Stomach (tissue), 8 donors: ENCODE measurements at regions not wholly inside any gene's neighbourhood (a gene's known extent, or its start where the extent isn't known, plus 50 kb on each side); places are given as distances from the start of the nearest gene placed in this dataset.

Experiments
- DNase-seq, 2 donors: peaks; one replicate each; pipeline versions ENCODE4 v3.0.0 to v3.0.0-alpha.2; 2013 to 2019
- H3K27ac ChIP-seq, 5 donors: fragments of 200-600 bp in 4 of 5; sonication (generic) in 4 of 5; one replicate each; pipeline ENCODE4 v1.5.1; 2013 to 2019; ENCODE audit warnings: mild to moderate bottlenecking in 1 of 5, moderate library complexity in 1 of 5
- H3K27me3 ChIP-seq, 3 donors: fragments of 200-600 bp; sonication (generic); one replicate each; pipeline ENCODE4 v1.5.1; 2017 to 2019; ENCODE audit warnings: mixed run types in 1 of 3
- H3K36me3 ChIP-seq, 4 donors: fragments of 200-600 bp; sonication (generic); 1 replicate in 3 of 4; 2 replicates in 1 of 4; pipeline ENCODE4 v1.5.1; 2016 to 2019
- H3K4me1 ChIP-seq, 4 donors: fragments of 200-600 bp; sonication (generic); one replicate each; pipeline ENCODE4 v1.5.1; 2016 to 2019
- H3K4me3 ChIP-seq, 4 donors: fragments of 200-600 bp; sonication (generic) in 3 of 4; one replicate each; pipeline ENCODE4 v1.5.1; 2016 to 2019; ENCODE audit warnings: mild to moderate bottlenecking in 1 of 4
- H3K9me3 ChIP-seq, 4 donors: fragments of 200-600 bp; sonication (generic); one replicate each; pipeline ENCODE4 v1.5.1; 2016 to 2019
- CTCF ChIP-seq, 7 experiments: fragments of 450-650 bp in 4 of 7; fragments of 200-600 bp in 3 of 7; sonication (generic) in 3 of 7; IDR thresholded peaks; one replicate each; pipeline ENCODE4 v1.5.1; 2016 to 2019; ENCODE audit warnings: antibody characterized with exemption in 7 of 7, control low read depth in 2 of 7, mild to moderate bottlenecking in 1 of 7
- EP300 ChIP-seq: sonication (generic); formaldehyde crosslinking; IDR thresholded peaks from one replicate; pipeline ENCODE4 v1.6.1; 2017; ENCODE audit warnings: antibody characterized with exemption
- POLR2A ChIP-seq, 4 donors: fragments of 450-650 bp; IDR thresholded peaks; one replicate each; pipeline ENCODE4 v1.6.1; 2016; ENCODE audit warnings: antibody characterized with exemption in 4 of 4, control low read depth in 2 of 4, mild to moderate bottlenecking in 1 of 4, moderate library complexity in 1 of 4
- POLR2AphosphoS5 ChIP-seq, 3 donors: sonication (generic); formaldehyde crosslinking; IDR thresholded peaks; one replicate each; pipeline ENCODE4 v1.6.1; 2016; ENCODE audit warnings: antibody characterized with exemption in 3 of 3
- WGBS, 5 donors: extraction: QIAGEN DNeasy Blood & Tissue Kit in 3 of 5; methylation state at CpG; one replicate each; pipeline versions ENCODE4 v1.1.5 to v1.1.7; 2013 to 2018; 5-methylcytosine and 5-hydroxymethylcytosine counted together
- intact Hi-C: fragments of 100-400 bp; cut with DNase I; formaldehyde crosslinking; loops from one replicate; pipeline ENCODE4 v1.15.1; 2023; ENCODE audit warnings: low total_unique reads
- donor health status: healthy with polysubstance abuse.
- donor health status: Bipolar disorder and iron deficiency.
- donor health status: healthy.

- H3K4me1 ChIP-seq: peaks cover 0 to 23% (median 6%) of the 10 kb centered on the region in 4 donors
- DNase-seq: peak in 1 of 2 donors; percentile 41
- no peaks in the 10 kb centered on the region for H3K9me3 ChIP-seq
- peak overlapping the region in 4 of 5 donors; percentile 41 to 74 (median 70) for H3K27ac ChIP-seq
- H3K27me3 ChIP-seq: no peaks in the 10 kb centered on the region
- H3K4me3 ChIP-seq: peak overlapping the region in 2 of 4 donors; percentile 17 to 25
- WGBS, 5 donors: 25 to 71% (median 64%) methylated on average over 10 of the region's 10 CpGs
- no peak for TF ChIP-seq CTCF (IDR thresholded peaks at IDR 0.05)
- peak in 1 of 3 donors; percentile 8 for TF ChIP-seq POLR2AphosphoS5 (IDR thresholded peaks at IDR 0.05)
- TF ChIP-seq EP300: no peak
- peaks cover 0 to 15% (median 11%) of the 10 kb centered on the region in 4 donors for H3K36me3 ChIP-seq
- intact Hi-C loops: no loop called here
Measured at GRCh38 chrX:10098270-10098713, 58.5 kb upstream of the CLCN4 start.

GRCh38 chrX:10099411-10099810, 57.4 kb upstream of the CLCN4 start:
- intact Hi-C loops: no loop called here
- no peak for TF ChIP-seq POLR2AphosphoS5 (IDR thresholded peaks at IDR 0.05)
- TF ChIP-seq POLR2A (IDR thresholded peaks at IDR 0.05): no peak
- no peak for TF ChIP-seq EP300
- no peak for TF ChIP-seq CTCF (IDR thresholded peaks at IDR 0.05)
- Histone ChIP-seq H3K4me3 (no peak overlapping the region), H3K9me3 (no peaks in the 10 kb centered on the region), H3K4me1 (peaks cover 0 to 23% (median 6%) of the 10 kb centered on the region in 4 donors), H3K27me3 (no peaks in the 10 kb centered on the region), H3K36me3 (peaks cover 0 to 15% (median 7%) of the 10 kb centered on the region in 4 donors), H3K27ac (peak overlapping the region in 4 of 5 donors; percentile 41 to 74 (median 70))
- WGBS, 5 donors: 51 to 66% (median 60%) methylated on average over 4 to 5 of the region's 5 CpGs
- peak in 1 of 2 donors; percentile 39 for DNase-seq

GRCh38 chrX:10101269-10101668, 55.5 kb upstream of the CLCN4 start:
- Histone ChIP-seq H3K9me3 (no peaks in the 10 kb centered on the region), H3K27me3 (no peaks in the 10 kb centered on the region), H3K4me3 (no peak overlapping the region), H3K27ac (peak overlapping the region in 3 of 5 donors; percentile 68 to 74 (median 72)), H3K36me3 (peaks cover 0 to 9% (median 3%) of the 10 kb centered on the region in 4 donors), H3K4me1 (peaks cover 0 to 27% (median 10%) of the 10 kb centered on the region in 4 donors)
- TF ChIP-seq POLR2AphosphoS5 (IDR thresholded peaks at IDR 0.05) (no peak), POLR2A (IDR thresholded peaks at IDR 0.05) (no peak), EP300 (no peak), CTCF (IDR thresholded peaks at IDR 0.05) (no peak)
- DNase-seq: no peak
- 51 to 79% (median 74%) methylated on average over 3 to 5 of the region's 5 CpGs for WGBS, 5 donors
- intact Hi-C loops: no loop called here

- intact Hi-C loops: no loop called here
- no peaks in the 10 kb centered on the region for H3K27me3 ChIP-seq
- H3K36me3 ChIP-seq: peaks cover 0 to 8% (median 3%) of the 10 kb centered on the region in 4 donors
- no peak overlapping the region for H3K4me3 ChIP-seq
- 83 to 93% (median 88%) methylated on average over 14 of the region's 14 CpGs for WGBS, 5 donors
- no peaks in the 10 kb centered on the region for H3K9me3 ChIP-seq
- H3K4me1 ChIP-seq: peaks cover 0 to 36% (median 14%) of the 10 kb centered on the region in 4 donors
- no peak for DNase-seq
- TF ChIP-seq POLR2AphosphoS5 (IDR thresholded peaks at IDR 0.05): no peak
- TF ChIP-seq CTCF (IDR thresholded peaks at IDR 0.05): no peak
- TF ChIP-seq EP300: no peak
- no peak for TF ChIP-seq POLR2A (IDR thresholded peaks at IDR 0.05)
- peak overlapping the region in 2 of 5 donors; percentile 72 to 74 for H3K27ac ChIP-seq
Measured at GRCh38 chrX:10102046-10102704, 54.6 kb upstream of the CLCN4 start.
